WTC11 (cell line): ENCODE measurements at regions not wholly inside any gene's neighbourhood (a gene's known extent, or its start where the extent isn't known, plus 50 kb on each side); places are given as distances from the start of the nearest gene placed in this dataset.

Experiments
- AR ChIP-seq: fragments of 250-450 bp; sonication (Bioruptor Pico); IDR thresholded peaks from 2 replicates; pipeline ENCODE4 v1.9.0; 2021; ENCODE audit warnings: mild to moderate bottlenecking
- ETV6 ChIP-seq: sonication (generic); formaldehyde crosslinking; IDR thresholded peaks from 2 replicates; pipeline ENCODE4 v1.8.1; 2022; ENCODE audit warnings: mild to moderate bottlenecking, missing genetic modification reagents
- HMGXB4 ChIP-seq: sonication (generic); formaldehyde crosslinking; IDR thresholded peaks from 2 replicates; pipeline ENCODE4 v1.8.1; 2023; ENCODE audit warnings: mild to moderate bottlenecking, moderate library complexity, missing genetic modification reagents
- JAZF1 ChIP-seq: fragments of 250-450 bp; sonication (Bioruptor Pico); IDR thresholded peaks from 2 replicates; pipeline ENCODE4 v1.9.0; 2021; ENCODE audit warnings: moderate library complexity, mild to moderate bottlenecking, inconsistent platforms
- SMAD4 ChIP-seq: sonication (generic); formaldehyde crosslinking; IDR thresholded peaks from 2 replicates; pipeline ENCODE4 v1.8.0; 2022; ENCODE audit warnings: mild to moderate bottlenecking, missing genetic modification reagents
- SOX15 ChIP-seq: fragments of 250-450 bp; sonication (Bioruptor Pico); IDR thresholded peaks from 2 replicates; pipeline ENCODE4 v1.9.0; 2021; ENCODE audit warnings: mild to moderate bottlenecking
- TEAD4 ChIP-seq: sonication (generic); formaldehyde crosslinking; IDR thresholded peaks from 2 replicates; pipeline ENCODE4 v1.8.0; 2022; ENCODE audit warnings: mild to moderate bottlenecking, missing genetic modification reagents
- ZNF416 ChIP-seq: fragments of 250-450 bp; sonication (Bioruptor Pico); IDR thresholded peaks from 2 replicates; pipeline ENCODE4 v1.9.0; 2021; ENCODE audit warnings: mild to moderate bottlenecking, inconsistent platforms
- ZNF423 ChIP-seq: fragments of 250-450 bp; sonication (Bioruptor Pico); IDR thresholded peaks from 2 replicates; pipeline ENCODE4 v2.1.2; 2022; ENCODE audit warnings: mild to moderate bottlenecking, moderate library complexity
- ZNF532 ChIP-seq: fragments of 250-450 bp; sonication (Bioruptor Pico); IDR thresholded peaks from 2 replicates; pipeline ENCODE4 v1.9.0; 2021; ENCODE audit warnings: mild to moderate bottlenecking, borderline replicate concordance
- ZSCAN18 ChIP-seq: fragments of 250-450 bp; sonication (Bioruptor Pico); IDR thresholded peaks from 2 replicates; pipeline ENCODE4 v2.1.2; 2022; ENCODE audit warnings: mild to moderate bottlenecking, moderate library complexity
- TF ChIP-seq, protein P1 (sequence below): sonication (generic); formaldehyde crosslinking; IDR thresholded peaks from 2 replicates; pipeline ENCODE4 v1.8.1; 2023; ENCODE audit warnings: mild to moderate bottlenecking, missing genetic modification reagents, borderline replicate concordance
- TF ChIP-seq, protein P2 (sequence below): sonication (generic); formaldehyde crosslinking; conservative IDR thresholded peaks from 2 replicates; pipeline ENCODE4 v1.8.1; 2022; ENCODE audit warnings: mild to moderate bottlenecking, missing genetic modification reagents
- TF ChIP-seq, protein P3 (sequence below): sonication (generic); formaldehyde crosslinking; IDR thresholded peaks from 2 replicates; pipeline ENCODE4 v1.8.1; 2023; ENCODE audit warnings: mild to moderate bottlenecking, missing genetic modification reagents

GRCh38 chr10:80753612-80754011 lies 215.9 kb downstream of the SH2D4B start (continued):
- TF ChIP-seq, protein P1, sequence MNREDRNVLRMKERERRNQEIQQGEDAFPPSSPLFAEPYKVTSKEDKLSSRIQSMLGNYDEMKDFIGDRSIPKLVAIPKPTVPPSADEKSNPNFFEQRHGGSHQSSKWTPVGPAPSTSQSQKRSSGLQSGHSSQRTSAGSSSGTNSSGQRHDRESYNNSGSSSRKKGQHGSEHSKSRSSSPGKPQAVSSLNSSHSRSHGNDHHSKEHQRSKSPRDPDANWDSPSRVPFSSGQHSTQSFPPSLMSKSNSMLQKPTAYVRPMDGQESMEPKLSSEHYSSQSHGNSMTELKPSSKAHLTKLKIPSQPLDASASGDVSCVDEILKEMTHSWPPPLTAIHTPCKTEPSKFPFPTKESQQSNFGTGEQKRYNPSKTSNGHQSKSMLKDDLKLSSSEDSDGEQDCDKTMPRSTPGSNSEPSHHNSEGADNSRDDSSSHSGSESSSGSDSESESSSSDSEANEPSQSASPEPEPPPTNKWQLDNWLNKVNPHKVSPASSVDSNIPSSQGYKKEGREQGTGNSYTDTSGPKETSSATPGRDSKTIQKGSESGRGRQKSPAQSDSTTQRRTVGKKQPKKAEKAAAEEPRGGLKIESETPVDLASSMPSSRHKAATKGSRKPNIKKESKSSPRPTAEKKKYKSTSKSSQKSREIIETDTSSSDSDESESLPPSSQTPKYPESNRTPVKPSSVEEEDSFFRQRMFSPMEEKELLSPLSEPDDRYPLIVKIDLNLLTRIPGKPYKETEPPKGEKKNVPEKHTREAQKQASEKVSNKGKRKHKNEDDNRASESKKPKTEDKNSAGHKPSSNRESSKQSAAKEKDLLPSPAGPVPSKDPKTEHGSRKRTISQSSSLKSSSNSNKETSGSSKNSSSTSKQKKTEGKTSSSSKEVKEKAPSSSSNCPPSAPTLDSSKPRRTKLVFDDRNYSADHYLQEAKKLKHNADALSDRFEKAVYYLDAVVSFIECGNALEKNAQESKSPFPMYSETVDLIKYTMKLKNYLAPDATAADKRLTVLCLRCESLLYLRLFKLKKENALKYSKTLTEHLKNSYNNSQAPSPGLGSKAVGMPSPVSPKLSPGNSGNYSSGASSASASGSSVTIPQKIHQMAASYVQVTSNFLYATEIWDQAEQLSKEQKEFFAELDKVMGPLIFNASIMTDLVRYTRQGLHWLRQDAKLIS (CRISPR knock-in tag): no peak
- no peak for TF ChIP-seq ZNF532
- no peak for TF ChIP-seq HMGXB4 (CRISPR knock-in tag)
- no peak for TF ChIP-seq ZSCAN18
- no peak for TF ChIP-seq AR
- no peak for TF ChIP-seq JAZF1 (CRISPR knock-in tag)
- TF ChIP-seq, protein P2, sequence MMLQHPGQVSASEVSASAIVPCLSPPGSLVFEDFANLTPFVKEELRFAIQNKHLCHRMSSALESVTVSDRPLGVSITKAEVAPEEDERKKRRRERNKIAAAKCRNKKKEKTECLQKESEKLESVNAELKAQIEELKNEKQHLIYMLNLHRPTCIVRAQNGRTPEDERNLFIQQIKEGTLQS (CRISPR knock-in tag): no peak
- TF ChIP-seq ETV6 (CRISPR knock-in tag): no peak
- no peak for TF ChIP-seq SMAD4 (CRISPR knock-in tag)
- TF ChIP-seq ZNF423: no peak
- TF ChIP-seq, protein P3, sequence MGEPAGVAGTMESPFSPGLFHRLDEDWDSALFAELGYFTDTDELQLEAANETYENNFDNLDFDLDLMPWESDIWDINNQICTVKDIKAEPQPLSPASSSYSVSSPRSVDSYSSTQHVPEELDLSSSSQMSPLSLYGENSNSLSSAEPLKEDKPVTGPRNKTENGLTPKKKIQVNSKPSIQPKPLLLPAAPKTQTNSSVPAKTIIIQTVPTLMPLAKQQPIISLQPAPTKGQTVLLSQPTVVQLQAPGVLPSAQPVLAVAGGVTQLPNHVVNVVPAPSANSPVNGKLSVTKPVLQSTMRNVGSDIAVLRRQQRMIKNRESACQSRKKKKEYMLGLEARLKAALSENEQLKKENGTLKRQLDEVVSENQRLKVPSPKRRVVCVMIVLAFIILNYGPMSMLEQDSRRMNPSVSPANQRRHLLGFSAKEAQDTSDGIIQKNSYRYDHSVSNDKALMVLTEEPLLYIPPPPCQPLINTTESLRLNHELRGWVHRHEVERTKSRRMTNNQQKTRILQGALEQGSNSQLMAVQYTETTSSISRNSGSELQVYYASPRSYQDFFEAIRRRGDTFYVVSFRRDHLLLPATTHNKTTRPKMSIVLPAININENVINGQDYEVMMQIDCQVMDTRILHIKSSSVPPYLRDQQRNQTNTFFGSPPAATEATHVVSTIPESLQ: no peak
- no peak for TF ChIP-seq ZNF416 (CRISPR knock-in tag)
- no peak for TF ChIP-seq TEAD4 (CRISPR knock-in tag)
- TF ChIP-seq SOX15 (CRISPR knock-in tag): no peak
